ENCODE measurements at regions not wholly inside any gene's neighbourhood (a gene's known extent, or its start where the extent isn't known, plus 50 kb on each side); places are given as distances from the start of the nearest gene placed in this dataset.
"Not testable (repeated sequence)": the region's sequence is repeated elsewhere in the genome, so short reads cannot be mapped to it uniquely, and the experiment has no call there.

GRCh38 chr2:132068407-132068806 is 93.3 kb downstream of the ANKRD30BL start:
- not testable (repeated sequence) for DNase-seq

- not testable (repeated sequence) for DNase-seq
Measured at GRCh38 chr2:132065391-132065790, 96.4 kb downstream of the ANKRD30BL start.

GRCh38 chr2:132039609-132040236 is 122.0 kb downstream of the ANKRD30BL start:
- DNase-seq: not testable (repeated sequence)

- not testable (repeated sequence) for DNase-seq
Measured at GRCh38 chr2:132038883-132039235, 122.9 kb downstream of the ANKRD30BL start.

- no peak for DNase-seq
Measured at GRCh38 chr2:132038179-132038882, 123.4 kb downstream of the ANKRD30BL start.

GRCh38 chr2:132037527-132038178 is 124.1 kb downstream of the ANKRD30BL start:
- DNase-seq: peak; percentile 30

- DNase-seq: no peak
Measured at GRCh38 chr2:132034646-132035045, 127.1 kb downstream of the ANKRD30BL start.

- no peak for DNase-seq
Measured at GRCh38 chr2:132033949-132034348, 127.8 kb downstream of the ANKRD30BL start.

- no peak for DNase-seq
Measured at GRCh38 chr2:132033365-132033764, 128.4 kb downstream of the ANKRD30BL start.

GRCh38 chr2:132012046-132012445 is 149.7 kb downstream of the ANKRD30BL start:
- not testable (repeated sequence) for DNase-seq

- no peak for DNase-seq
Measured at GRCh38 chr2:132009874-132010521, 151.8 kb downstream of the ANKRD30BL start.

- DNase-seq: no peak
Measured at GRCh38 chr2:132009177-132009873, 152.4 kb downstream of the ANKRD30BL start.

GRCh38 chr2:131990751-131991150 is 171.0 kb downstream of the ANKRD30BL start:
- DNase-seq: not testable (repeated sequence)

- DNase-seq: not testable (repeated sequence)
Measured at GRCh38 chr2:131966671-131967070, 195.1 kb downstream of the ANKRD30BL start.

GRCh38 chr2:131966256-131966655 is 195.5 kb downstream of the ANKRD30BL start:
- no peak for DNase-seq

GRCh38 chr2:131958019-131958609 is 203.6 kb downstream of the ANKRD30BL start:
- DNase-seq: not testable (repeated sequence)

GRCh38 chr2:131948641-131949040 is 213.1 kb downstream of the ANKRD30BL start:
- not testable (repeated sequence) for DNase-seq

- not testable (repeated sequence) for DNase-seq
Measured at GRCh38 chr2:131923287-131923686, 238.5 kb downstream of the ANKRD30BL start.

GRCh38 chr2:131922854-131923253 is 238.9 kb downstream of the ANKRD30BL start:
- DNase-seq: not testable (repeated sequence)
